HG03159 (cell line): ENCODE measurements at regions not wholly inside any gene's neighbourhood (a gene's known extent, or its start where the extent isn't known, plus 50 kb on each side); places are given as distances from the start of the nearest gene placed in this dataset.

Experiments
- ATAC-seq: cut with Tn5 transposase; IDR thresholded peaks from one replicate; pipeline ENCODE4 v1.9.1; 2021; ENCODE audit warnings: mild to moderate bottlenecking, moderate library complexity; ENCODE audit not compliant: unreplicated experiment

GRCh38 chr18:71919211-71919610, 624.9 kb downstream of the CBLN2 start:
- ATAC-seq: no peak

GRCh38 chr18:71913641-71914040, 630.5 kb downstream of the CBLN2 start:
- no peak for ATAC-seq

GRCh38 chr18:71902482-71902881, 641.7 kb downstream of the CBLN2 start:
- ATAC-seq: no peak

GRCh38 chr18:71899707-71900472, 644.3 kb downstream of the CBLN2 start:
- no peak for ATAC-seq

- no peak for ATAC-seq
Observed at GRCh38 chr18:71899183-71899582, 645.0 kb downstream of the CBLN2 start.

GRCh38 chr18:71887509-71887908, 656.6 kb downstream of the CBLN2 start:
- no peak for ATAC-seq

GRCh38 chr18:71878226-71878625, 665.9 kb downstream of the CBLN2 start:
- ATAC-seq: no peak

- ATAC-seq: no peak
Observed at GRCh38 chr18:71873695-71874094, 670.4 kb downstream of the CBLN2 start.

GRCh38 chr18:71865888-71866287, 678.3 kb downstream of the CBLN2 start:
- no peak for ATAC-seq

- ATAC-seq: no peak
Observed at GRCh38 chr18:71850602-71851001, 693.5 kb downstream of the CBLN2 start.

- ATAC-seq: no peak
Observed at GRCh38 chr18:71849407-71849806, 694.7 kb downstream of the CBLN2 start.

- no peak for ATAC-seq
Observed at GRCh38 chr18:71846716-71847115, 697.4 kb downstream of the CBLN2 start.

GRCh38 chr18:71844814-71845213, 699.3 kb downstream of the CBLN2 start:
- no peak for ATAC-seq

GRCh38 chr18:71842666-71843065, 701.5 kb downstream of the CBLN2 start:
- no peak for ATAC-seq

- no peak for ATAC-seq
Observed at GRCh38 chr18:71837547-71837946, 706.6 kb downstream of the CBLN2 start.

- ATAC-seq: no peak
Observed at GRCh38 chr18:71832946-71833617, 711.1 kb downstream of the CBLN2 start.

- no peak for ATAC-seq
Observed at GRCh38 chr18:71831039-71831438, 713.1 kb downstream of the CBLN2 start.

- no peak for ATAC-seq
Observed at GRCh38 chr18:71827301-71827700, 716.8 kb downstream of the CBLN2 start.

GRCh38 chr18:71815305-71815704, 728.8 kb downstream of the CBLN2 start:
- no peak for ATAC-seq

GRCh38 chr18:71809711-71810110, 734.4 kb downstream of the CBLN2 start:
- ATAC-seq: no peak

- ATAC-seq: no peak
Observed at GRCh38 chr18:71808616-71809015, 735.5 kb downstream of the CBLN2 start.

GRCh38 chr18:71807586-71807985, 736.6 kb downstream of the CBLN2 start:
- ATAC-seq: no peak
